ELF-1 (cell line): ENCODE measurements at regions not wholly inside any gene's neighbourhood (a gene's known extent, or its start where the extent isn't known, plus 50 kb on each side); places are given as distances from the start of the nearest gene placed in this dataset.
"Not testable (repeated sequence)": the region's sequence is repeated elsewhere in the genome, so short reads cannot be mapped to it uniquely, and the experiment has no call there.

Experiments
- DNase-seq: peaks from one replicate; pipeline ENCODE4 v3.0.0-alpha.2; 2016; ENCODE audit warnings: low read depth, low spot score

DNA sequence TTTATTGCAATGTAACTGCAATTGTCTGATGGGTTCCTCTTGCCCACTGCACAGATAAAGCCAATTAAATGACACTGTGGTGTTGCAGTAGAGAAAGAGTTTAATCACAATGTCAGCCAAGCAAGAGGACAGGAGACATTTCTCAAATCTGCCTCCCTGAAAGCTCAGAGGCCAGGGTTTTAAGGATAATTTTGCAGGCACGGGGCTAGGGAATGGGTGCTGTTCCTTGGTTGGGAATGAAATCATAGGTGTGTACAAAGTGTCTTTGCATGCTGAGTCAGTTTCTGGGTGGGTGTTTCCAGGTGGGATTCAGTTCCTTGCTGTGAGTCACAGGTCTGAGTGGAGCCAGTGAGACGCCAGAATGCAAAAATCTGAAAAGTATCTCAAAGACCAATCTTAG is 271.4 kb downstream of the DOK5 start:
- no peak for DNase-seq

DNA sequence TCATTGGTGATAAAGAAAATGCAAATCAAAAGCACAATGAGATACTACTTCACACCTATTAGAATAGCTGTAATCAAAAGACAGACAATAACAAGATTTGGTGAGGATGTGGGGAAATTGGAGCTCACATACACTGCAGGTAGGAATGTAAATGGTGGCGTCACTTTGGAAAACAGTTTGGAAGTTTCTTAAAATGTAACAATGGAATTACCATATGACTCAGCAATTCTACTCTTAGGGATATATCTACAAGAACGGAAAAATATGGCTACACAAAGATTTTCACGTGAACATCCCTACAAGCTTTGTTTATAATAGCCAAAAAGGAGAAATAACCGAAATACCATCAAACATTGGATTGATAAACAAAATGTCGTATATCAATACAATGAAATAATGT is 270.4 kb downstream of the DOK5 start:
- DNase-seq = no peak

DNA sequence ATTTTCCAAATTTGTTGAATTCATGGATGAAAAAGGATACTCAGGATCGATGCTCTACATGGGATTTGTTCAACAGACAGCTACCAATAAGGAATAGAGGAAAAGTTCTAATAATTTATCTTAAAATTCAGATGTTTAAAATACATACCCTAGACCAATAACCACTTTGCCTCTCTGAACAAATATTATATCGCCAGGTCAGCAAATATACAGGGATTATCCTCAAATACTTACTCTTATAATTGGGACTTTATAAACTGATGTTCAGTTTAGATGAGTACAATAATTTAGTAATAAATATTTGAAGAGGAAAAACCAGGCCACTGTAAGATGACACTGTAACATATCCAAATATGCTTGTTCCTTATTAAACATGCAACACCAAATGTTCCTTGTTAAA is 268.7 kb downstream of the DOK5 start:
- no peak for DNase-seq

DNA sequence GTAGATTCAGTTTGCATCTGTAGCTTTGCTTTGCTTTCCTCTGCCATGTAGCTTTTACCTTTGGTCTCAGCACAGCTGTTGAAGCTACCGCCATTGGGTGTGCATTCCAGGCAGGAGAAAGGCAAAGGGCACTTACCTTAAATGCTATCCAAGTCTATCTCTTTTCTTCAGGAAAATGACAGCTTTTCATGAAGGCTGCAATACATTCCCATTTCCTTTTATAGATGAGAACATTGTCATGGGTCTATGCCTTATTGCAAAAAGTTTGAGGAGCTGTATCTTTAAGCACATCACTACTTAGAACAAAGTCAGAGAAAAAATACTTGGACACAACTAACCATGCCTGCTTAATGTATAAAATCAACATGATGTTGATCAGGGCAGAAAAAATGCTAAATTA is 266.8 kb downstream of the DOK5 start:
- no peak for DNase-seq

DNA sequence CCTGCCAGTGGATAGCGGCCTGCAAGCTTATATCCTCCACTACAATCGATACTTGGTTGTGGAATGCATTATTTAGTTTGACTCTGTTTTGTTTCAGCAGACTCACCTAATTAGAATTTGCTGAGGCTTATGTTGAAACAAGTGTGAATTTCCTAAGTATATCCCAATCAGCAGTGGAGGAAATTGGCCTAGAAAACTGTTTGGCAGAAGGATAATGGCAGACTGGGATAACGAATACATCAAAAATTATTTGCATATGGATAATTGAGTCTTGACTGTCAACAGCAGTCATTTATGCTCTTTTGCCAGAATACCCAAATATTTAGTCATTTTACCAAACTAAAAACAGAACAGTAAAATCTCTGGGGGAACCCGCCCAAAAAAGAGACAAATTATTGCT is 261.0 kb downstream of the DOK5 start:
- no peak for DNase-seq

DNA sequence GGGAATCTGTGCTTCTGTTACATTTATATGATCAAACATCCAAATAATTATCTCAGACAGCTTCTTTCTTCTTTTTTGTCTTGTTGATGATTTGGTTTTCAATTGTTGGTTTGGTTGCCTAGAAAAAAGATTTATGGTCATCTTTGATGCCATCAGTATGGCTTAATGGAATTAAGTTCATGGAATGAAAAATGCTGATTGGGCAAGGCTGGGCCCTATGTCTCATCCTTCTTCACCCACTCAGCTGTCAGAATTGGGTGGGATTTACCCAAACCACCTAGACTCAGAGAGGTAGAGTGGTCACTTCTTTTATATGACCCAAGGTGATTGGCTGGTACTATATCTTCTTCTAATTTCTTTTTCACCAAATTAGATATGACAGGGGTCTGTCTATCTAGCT is 258.3 kb downstream of the DOK5 start:
- no peak for DNase-seq

DNA sequence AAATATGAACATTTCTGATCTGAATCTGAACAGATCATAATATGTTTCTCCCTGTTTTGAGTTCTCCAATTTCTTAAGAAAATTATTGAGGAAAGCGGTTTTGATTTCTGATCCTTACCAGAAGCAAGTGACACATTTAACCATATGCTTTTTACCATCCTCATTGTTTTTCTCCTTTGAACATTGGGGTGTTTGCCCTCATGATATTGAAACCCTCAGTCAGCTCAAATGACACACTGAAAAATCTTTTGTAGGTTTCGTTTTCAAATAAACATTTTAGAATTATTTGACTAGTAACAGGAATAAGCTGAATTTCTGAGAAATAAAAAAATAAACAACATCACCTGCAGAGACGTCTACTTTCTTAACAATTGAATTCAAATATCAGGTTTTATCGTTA is 252.1 kb downstream of the DOK5 start:
- no peak for DNase-seq

DNA sequence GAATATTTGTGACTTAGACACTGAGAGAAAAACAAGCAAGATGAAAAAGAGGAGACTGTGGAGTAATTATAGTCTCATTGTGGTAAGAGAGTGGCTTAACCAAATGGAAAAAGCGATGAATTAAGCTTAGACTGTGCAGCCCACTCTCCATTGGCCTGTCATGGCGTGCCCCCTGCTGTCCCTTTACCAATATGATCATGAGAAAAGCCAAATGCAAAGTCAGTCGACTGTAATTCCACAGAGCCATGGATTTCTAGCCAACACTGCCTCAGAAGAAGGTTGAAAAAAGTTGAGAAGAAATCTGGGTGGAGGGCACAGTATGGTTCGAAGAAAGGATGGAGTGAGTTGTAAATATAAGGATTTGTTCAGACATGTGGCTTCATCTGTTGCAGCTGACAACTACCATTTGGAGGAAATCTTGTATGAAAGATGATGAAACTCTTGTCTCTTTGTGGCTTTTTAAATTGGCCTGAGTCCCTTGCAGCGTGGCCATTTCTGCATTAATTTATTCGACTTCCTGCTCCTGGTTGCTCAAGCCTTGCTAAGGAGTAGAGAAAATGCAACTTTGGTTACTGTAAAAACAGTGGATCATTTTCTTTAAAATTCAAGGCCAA is 251.4 kb downstream of the DOK5 start:
- peak; percentile 1 for DNase-seq

DNA sequence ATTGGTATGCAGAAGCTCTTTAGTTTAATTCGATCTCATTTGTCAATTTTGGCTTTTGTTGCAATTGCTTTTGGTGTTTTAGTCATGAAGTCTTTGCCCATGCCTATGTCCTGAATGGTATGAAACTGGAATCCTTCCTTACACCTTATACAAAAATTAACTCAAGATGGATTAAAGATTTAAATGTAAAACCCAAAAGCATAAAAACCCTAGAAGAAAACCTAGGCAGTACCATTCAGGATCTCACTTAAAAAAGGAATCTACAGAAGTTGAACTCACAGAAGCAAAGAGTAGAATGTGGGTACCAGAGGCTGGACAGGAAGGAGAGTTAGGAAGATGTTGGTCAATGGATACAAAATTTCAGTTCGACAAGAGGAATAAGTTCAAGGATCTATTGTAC is 249.9 kb downstream of the DOK5 start:
- DNase-seq = not testable (repeated sequence)

DNA sequence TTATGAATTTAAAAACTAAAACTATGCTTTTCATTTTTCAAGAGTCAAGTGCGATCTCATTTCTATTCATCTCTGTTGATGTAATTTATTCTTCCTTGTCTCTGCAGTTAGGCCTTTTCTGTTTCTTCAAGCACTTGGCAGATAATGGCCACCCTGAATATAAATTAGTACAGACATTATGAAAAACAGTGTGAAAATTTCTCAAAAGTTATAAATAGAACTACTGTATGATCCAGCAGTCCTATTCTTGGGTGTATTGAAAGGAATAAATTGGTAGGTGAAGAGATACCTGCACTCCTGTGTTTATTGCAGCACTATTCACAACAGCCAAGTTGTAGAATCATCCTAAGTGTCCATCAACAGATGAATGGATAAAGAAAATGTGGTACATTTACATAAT is 248.3 kb downstream of the DOK5 start:
- DNase-seq = no peak

DNA sequence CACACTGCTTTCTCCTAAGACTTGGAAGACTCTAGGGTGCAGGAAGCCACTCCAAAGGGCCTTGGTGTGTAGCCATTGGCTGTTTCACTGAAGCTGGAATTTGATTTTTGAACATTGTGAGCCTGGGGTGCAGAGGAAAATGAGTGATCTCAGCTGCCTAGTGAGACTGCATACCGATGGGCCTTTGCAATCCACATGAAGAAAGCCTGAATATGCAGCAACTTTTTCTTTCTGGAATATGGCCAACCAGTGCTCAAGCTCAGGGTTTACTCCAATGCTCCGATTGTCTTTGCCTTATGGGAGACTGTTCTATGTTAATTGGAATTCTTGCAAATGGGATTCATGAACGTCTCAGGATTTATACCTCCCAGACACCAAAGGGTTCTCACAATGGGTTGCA is 242.6 kb downstream of the DOK5 start:
- no peak for DNase-seq

DNA sequence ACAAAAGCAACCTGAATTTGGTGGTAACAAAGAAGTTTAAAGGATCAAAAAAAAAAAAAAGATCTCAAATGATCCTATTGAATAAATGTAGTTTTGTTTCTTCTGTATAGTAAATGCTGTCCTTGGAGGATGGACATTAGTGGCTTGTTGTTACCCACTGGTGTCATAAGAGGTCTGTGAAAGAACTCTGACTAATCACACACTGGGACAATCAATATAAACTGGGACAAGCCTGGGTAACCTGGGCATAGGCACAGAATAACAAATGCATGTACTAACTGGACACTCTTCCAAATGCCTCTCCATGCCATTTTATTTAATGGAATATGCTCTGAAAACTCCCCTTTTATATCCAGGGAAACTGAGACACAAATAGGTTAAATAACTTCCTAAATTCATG is 241.4 kb downstream of the DOK5 start:
- DNase-seq = no peak

DNA sequence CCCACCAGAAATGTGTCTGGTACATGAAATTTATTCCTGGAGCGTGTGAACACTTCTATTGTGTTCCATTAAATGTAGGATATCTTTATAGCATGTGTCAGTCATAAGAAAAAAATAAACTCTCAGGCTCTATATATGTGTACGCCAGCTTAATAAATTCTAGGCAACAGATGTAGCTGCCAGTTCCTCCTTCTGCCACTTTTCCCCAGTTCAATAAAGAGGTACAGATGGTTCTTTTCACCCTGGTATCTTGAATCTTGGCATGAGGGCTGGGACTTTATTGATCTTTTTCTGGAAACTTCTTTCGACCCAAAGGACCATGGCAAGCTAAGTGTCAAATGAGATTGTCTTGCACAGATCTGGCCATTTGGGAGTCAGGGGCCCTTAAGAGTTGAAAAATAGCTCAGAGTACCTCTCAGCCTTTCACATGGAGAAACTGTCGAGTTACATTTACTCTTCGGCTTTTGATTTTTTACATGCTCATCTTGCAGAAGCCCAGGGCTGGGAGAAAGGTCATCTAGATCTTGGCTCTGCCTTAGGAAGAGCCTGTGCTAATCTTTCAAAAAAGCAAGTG is 240.9 kb downstream of the DOK5 start:
- no peak for DNase-seq

DNA sequence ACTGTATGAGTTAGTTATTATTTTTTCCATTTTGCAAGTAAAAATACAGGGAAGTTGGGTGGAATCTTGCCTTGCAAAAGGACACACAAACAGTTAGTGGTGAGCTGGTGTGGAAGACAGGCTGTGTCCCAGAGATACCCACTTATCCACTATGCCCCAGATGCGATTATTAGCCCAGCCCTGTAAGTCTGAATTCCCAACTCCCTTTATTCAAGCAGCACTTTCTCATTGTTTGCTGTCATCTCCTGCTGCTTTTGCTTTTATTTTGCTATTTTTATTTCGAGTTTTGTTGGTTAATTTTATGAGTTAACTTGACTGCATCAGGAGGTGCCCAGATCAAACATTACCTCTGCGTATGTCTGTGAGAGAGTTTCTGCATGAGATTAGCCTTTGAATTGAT is 239.4 kb downstream of the DOK5 start:
- DNase-seq = no peak

DNA sequence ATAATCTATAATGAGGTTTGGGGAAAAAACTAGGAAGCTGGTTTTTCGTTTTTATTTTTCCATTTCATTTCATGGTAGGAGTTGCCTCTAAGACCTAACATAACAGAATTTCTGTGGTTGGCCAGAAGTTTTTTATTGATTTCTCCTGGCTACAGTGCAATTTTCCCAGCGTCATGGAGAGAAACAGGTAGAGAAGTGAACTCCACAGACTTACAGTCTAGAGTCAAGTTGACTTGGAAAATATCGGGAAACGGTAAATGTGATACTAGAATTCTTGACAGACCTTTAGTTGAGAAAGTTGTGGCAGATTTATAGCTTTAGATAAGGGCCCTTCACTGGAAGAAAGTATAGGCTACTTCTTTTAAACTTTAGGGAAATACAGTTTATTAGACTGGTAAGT is 238.3 kb downstream of the DOK5 start:
- DNase-seq = no peak

DNA sequence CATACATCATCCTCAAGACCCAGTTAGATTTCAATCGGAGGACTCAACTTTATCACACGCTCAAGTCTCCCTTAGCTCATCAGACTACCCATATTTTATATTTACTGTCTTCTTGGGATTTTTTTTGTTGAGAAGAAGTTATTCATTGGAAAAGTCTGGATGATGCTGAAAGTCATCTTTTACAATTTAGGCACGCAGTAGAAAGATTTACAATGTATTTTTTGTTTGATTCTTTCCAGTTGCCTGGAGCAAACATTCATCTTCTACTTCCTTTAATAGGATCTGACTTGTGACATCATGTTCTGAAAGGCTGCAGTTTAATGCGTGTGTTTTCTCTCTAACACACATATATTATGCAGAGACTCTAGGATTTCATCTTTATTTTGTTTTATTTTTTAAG is 235.7 kb downstream of the DOK5 start:
- no peak for DNase-seq

DNA sequence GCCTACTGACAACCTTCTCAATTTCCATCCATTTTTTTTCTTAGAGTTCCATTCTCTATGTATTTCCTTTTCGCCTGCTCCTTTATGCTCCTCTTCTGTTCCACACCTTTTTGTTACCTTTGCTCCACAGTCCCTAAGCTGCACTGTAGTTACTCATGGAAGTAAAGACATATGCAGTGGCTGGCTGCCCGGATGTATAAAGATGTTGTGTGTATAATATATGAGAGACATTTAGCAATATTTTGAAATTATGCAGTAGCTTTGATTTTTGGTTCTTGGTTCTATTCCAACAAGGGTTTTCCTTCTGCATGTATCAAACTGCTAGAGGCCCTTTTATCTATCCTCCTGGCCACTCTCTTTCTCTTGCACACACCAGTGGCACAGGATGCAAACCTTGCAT is 234.9 kb downstream of the DOK5 start:
- no peak for DNase-seq

DNA sequence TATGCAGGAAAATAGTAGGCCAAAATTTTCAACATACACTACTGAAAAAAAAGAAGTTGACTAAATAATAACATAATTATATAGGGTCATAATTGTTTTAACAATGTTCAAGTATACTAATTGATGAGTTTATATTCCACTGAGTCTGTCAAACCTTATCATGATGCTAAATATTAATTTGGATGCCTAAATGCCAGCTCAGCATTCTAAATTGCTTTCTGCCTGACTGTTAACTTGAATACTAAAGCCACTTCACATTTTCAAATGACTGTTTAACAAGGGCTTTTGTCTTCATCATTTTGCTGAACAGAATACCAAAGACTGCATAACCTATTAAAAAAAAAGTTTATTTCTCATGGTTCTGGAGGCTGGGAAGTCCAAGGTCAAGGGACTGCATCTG is 232.8 kb downstream of the DOK5 start:
- DNase-seq = no peak

DNA sequence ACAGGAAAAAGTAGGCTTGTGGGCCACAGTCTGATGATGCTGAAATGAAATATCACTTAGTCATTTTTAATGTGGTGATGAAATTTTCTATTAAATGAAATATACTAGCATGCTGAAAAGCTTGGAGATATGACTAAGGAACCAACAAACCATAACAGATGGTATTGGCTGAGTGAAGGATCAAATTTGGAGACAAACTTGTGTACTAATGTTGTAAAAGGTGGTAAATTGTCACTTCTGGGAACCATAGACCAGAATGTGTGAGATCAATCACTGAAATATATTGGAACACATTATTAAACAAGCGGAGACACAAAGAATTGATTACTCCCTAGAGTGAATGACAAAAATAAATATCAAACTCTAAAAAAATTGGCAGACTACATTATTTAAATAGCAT is 232.4 kb downstream of the DOK5 start:
- no peak for DNase-seq

DNA sequence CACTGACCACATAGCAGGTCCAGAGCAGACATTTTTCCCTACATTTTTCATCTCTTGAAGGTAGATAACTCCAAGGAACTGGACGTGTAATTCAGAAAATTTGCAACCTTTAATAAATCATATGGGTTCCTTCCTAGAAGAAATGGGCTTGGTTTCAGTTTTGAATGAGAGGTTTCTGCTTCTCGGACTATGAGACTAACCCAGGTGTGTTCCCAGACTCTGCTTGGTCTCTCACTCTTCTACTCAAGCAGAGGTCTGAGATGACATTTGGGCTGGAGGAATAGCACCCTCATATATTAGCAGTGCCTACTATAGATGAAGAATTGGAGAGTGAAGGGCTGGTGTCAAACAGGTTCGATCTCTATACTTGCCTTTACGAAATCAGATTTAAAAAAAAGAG is 231.2 kb downstream of the DOK5 start:
- no peak for DNase-seq

DNA sequence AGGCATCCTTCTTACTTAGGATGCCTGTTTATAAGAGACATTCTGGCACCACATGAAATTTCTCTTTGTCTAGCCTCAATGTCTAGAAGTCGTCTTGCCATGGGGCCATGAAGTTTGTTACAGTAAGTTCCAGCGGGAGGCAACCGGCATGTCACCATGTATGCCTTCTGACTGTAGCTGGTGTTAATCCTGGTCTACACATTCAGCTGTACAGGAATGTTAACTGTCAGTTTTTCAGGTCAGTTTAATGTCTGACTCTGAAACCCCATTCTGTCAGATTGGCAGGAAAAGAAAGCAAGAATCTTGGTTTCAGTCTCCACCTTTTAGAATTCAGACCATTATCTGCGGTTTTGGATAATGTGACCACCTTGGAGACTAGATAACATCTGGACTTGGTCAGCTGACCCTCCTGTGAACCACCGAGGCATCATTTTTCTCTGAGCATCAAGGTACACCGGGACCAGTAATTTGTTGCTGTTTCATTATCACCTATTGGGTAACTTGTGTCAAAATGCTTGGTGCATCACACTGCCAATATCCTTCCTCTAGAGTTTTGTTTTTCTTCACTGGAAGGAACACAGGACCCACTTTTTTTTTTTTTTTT is 228.7 kb downstream of the DOK5 start:
- no peak for DNase-seq
